ES-I3 (cell line): ENCODE measurements at regions not wholly inside any gene's neighbourhood (a gene's known extent, or its start where the extent isn't known, plus 50 kb on each side); places are given as distances from the start of the nearest gene placed in this dataset.

Experiments used
- H3K36me3 ChIP-seq: 2 replicates; pipeline ENCODE4 v1.6.1; 2013; ENCODE audit warnings: mild to moderate bottlenecking, low read length, control low read depth, moderate library complexity; ENCODE audit not compliant: insufficient read depth
- H3K4me1 ChIP-seq: 2 replicates; pipeline ENCODE4 v1.6.1; 2013; ENCODE audit warnings: mild to moderate bottlenecking, control low read depth, low read length; ENCODE audit not compliant: insufficient read depth
- H3K9ac ChIP-seq: 2 replicates; pipeline ENCODE4 v1.6.1; 2013; ENCODE audit warnings: low read depth, mild to moderate bottlenecking, low read length, moderate library complexity
- H3K9me3 ChIP-seq: 2 replicates; pipeline ENCODE4 v1.6.1; 2013; ENCODE audit warnings: mild to moderate bottlenecking, low read length, moderate library complexity; ENCODE audit not compliant: control insufficient read depth, insufficient read depth

GRCh38 chr13:76160961-76161925 is 525.1 kb downstream of the LMO7 start:
- Histone ChIP-seq H3K9ac (no peak overlapping the region), H3K36me3 (no peaks in the 10 kb centered on the region), H3K4me1 (no peaks in the 10 kb centered on the region), H3K9me3 (no peaks in the 10 kb centered on the region)

DNA sequence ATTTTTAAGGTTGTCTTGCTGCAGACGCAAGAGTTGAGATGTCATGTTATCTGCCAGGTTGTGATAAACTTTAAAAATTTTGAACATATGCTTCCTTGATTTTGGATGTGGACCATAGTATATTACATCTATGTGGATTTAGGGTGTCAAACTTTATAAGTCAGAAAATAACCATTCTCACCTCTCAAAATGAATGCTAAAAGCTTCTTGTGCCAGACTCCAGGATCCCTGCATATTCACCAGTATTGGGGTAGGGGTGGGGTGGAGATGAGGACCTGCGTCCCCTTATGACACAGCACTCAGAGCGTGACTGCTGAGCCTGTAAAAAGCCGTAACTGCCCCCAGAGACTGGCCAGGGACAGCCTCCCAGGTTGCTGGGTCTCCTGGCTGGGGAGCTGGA is 524.4 kb downstream of the LMO7 start:
- no peak overlapping the region for H3K9ac ChIP-seq
- no peaks in the 10 kb centered on the region for H3K4me1 ChIP-seq
- no peaks in the 10 kb centered on the region for H3K9me3 ChIP-seq
- no peaks in the 10 kb centered on the region for H3K36me3 ChIP-seq

- no peaks in the 10 kb centered on the region for H3K9me3 ChIP-seq
These were observed 521.8 kb downstream of the LMO7 start for GRCh38 chr13:76157926-76158325.

GRCh38 chr13:76153239-76153638 is 517.1 kb downstream of the LMO7 start:
- no peaks in the 10 kb centered on the region for H3K36me3 ChIP-seq
- no peak overlapping the region for H3K9ac ChIP-seq
- no peaks in the 10 kb centered on the region for H3K4me1 ChIP-seq
- no peaks in the 10 kb centered on the region for H3K9me3 ChIP-seq

More at GRCh38 chr13:76157926-76158325, 521.8 kb downstream of the LMO7 start:
- no peaks in the 10 kb centered on the region for H3K36me3 ChIP-seq
- H3K9ac ChIP-seq, result no peak overlapping the region
- H3K4me1 ChIP-seq, result no peaks in the 10 kb centered on the region

GRCh38 chr13:76148926-76149325 is 512.8 kb downstream of the LMO7 start:
- no peak overlapping the region for H3K9ac ChIP-seq
- H3K4me1 ChIP-seq, result no peaks in the 10 kb centered on the region
- H3K36me3 ChIP-seq, result no peaks in the 10 kb centered on the region
- no peaks in the 10 kb centered on the region for H3K9me3 ChIP-seq

GRCh38 chr13:76148374-76148773 is 512.2 kb downstream of the LMO7 start:
- Histone ChIP-seq H3K36me3 (no peaks in the 10 kb centered on the region), H3K4me1 (no peaks in the 10 kb centered on the region), H3K9ac (no peak overlapping the region), H3K9me3 (no peaks in the 10 kb centered on the region)

GRCh38 chr13:76132532-76132931 is 496.4 kb downstream of the LMO7 start:
- H3K9ac ChIP-seq, result no peak overlapping the region
- no peaks in the 10 kb centered on the region for H3K4me1 ChIP-seq
- no peaks in the 10 kb centered on the region for H3K36me3 ChIP-seq
- H3K9me3 ChIP-seq, result no peaks in the 10 kb centered on the region

DNA sequence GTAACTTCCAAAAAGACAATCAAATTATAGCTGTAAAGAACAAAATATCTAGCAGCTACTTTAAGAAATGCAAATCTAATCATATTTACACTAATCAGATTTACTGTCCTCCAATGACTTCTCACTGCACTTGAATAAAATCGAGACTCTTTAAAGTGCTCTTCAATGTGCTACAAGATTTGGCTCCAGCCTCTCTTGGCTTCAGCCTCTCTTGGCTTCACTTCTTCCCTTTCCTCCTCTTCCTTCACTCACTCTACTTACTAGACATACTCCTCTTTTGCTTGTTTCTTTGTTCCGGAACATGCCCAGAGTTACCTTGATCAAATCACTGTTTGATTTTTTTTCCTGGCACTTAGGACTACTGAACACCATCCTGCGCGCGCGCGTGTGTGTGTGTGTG is 495.4 kb downstream of the LMO7 start:
- H3K36me3 ChIP-seq, result no peaks in the 10 kb centered on the region
- no peak overlapping the region for H3K9ac ChIP-seq
- H3K9me3 ChIP-seq, result no peaks in the 10 kb centered on the region
- no peaks in the 10 kb centered on the region for H3K4me1 ChIP-seq

- Histone ChIP-seq H3K9me3 (peaks cover 3% of the 10 kb centered on the region; the same call in 1 of the 2 replicates), H3K36me3 (no peaks in the 10 kb centered on the region), H3K4me1 (no peaks in the 10 kb centered on the region), H3K9ac (no peak overlapping the region)
These were observed 493.3 kb downstream of the LMO7 start for GRCh38 chr13:76129305-76130000.

GRCh38 chr13:76127922-76128321 is 491.8 kb downstream of the LMO7 start:
- Histone ChIP-seq H3K9me3 (peaks cover 6% of the 10 kb centered on the region), H3K36me3 (no peaks in the 10 kb centered on the region), H3K4me1 (no peaks in the 10 kb centered on the region), H3K9ac (no peak overlapping the region)

- Histone ChIP-seq H3K36me3 (no peaks in the 10 kb centered on the region), H3K9ac (no peak overlapping the region), H3K4me1 (no peaks in the 10 kb centered on the region), H3K9me3 (peaks cover 6% of the 10 kb centered on the region)
These were observed 487.4 kb downstream of the LMO7 start for GRCh38 chr13:76123548-76123947.

DNA sequence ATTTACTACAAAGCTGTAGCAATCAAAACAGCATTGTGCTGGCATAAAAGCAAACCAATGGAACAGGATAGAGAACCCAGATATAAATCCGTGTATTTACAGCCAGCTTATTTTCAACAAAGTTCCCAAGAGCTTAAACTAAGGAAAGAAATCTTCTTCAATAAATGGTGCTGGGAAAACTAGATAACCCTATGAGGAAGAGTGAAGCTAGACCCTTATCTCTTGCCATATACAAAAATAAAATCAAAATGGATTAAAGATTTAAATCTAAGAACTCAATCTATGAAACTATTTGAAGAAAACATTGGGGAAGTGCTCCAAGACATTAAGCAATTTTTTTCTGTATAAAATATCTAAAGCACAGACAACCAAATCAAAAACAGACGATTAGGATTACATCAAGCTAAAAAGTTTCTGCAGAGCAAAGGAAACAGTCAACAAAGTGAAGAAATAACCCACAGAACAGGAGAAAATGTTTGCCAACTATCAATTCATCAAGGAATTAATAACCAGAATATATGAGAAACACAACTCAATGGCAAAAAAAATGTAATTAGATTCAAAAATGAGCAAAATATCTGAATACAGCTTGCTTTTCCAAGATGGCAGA is 480.7 kb downstream of the LMO7 start:
- H3K9me3 ChIP-seq, result no peaks in the 10 kb centered on the region
- no peaks in the 10 kb centered on the region for H3K36me3 ChIP-seq
- H3K9ac ChIP-seq, result no peak overlapping the region
- H3K4me1 ChIP-seq, result no peaks in the 10 kb centered on the region

GRCh38 chr13:76106763-76107162 is 470.6 kb downstream of the LMO7 start:
- Histone ChIP-seq H3K9me3 (no peaks in the 10 kb centered on the region), H3K4me1 (no peaks in the 10 kb centered on the region), H3K36me3 (no peaks in the 10 kb centered on the region), H3K9ac (no peak overlapping the region)

DNA sequence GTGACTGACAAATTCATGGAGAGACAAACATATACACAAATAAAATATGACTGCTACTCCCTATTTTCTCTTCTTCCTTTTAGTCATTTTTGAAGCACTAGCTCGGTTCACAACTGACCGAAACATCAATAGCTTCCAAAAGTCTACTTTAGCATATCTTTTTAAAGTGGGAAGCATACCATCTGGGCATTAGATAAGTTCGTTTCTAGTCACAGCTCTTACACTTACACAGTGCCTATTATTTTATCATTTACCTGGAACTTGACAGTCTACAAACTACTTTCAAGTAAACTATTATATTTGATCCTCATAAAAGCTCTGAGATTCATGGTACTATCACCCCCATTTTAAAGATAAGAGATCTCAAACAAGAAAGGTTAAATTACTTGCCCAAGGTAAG is 458.5 kb downstream of the LMO7 start:
- H3K36me3 ChIP-seq, result no peaks in the 10 kb centered on the region
- H3K9me3 ChIP-seq, result no peaks in the 10 kb centered on the region
- no peaks in the 10 kb centered on the region for H3K4me1 ChIP-seq
- no peak overlapping the region for H3K9ac ChIP-seq
